GM13977 (cell line): ENCODE measurements at regions not wholly inside any gene's neighbourhood (a gene's known extent, or its start where the extent isn't known, plus 50 kb on each side); places are given as distances from the start of the nearest gene placed in this dataset.

Experiments used
- DNase-seq: peaks from one replicate; pipeline ENCODE4 v3.0.0; 2012; ENCODE audit warnings: low spot score
- CTCF ChIP-seq: IDR thresholded peaks from 2 replicates; pipeline ENCODE4 v1.5.1; 2012; ENCODE audit warnings: mild to moderate bottlenecking, control low read depth; ENCODE audit not compliant: insufficient read depth; ENCODE audit errors: extremely low read depth, missing control alignments
- in situ Hi-C: fragments of 300-500 bp; cut with MboI; formaldehyde crosslinking; loops from one replicate; pipeline ENCODE4 v1.12.0; 2022; ENCODE audit warnings: low sequenced_read_pairs, low pct_unique_long_range_greater_than_20kb, mixed read lengths, inconsistent platforms; ENCODE audit not compliant: unreplicated experiment

- TF ChIP-seq CTCF: no peak
- no peak for DNase-seq
- in situ Hi-C loops: no loop called here
These were observed 395.9 kb downstream of the KCNRG start for GRCh38 chr13:50410921-50411746.

GRCh38 chr13:50412046-50412617 lies 396.9 kb downstream of the KCNRG start:
- TF ChIP-seq CTCF: no peak
- DNase-seq: no peak
- in situ Hi-C loops: no loop called here

GRCh38 chr13:50414640-50415039 lies 399.4 kb downstream of the KCNRG start:
- no peak for TF ChIP-seq CTCF
- no peak for DNase-seq
- in situ Hi-C loops: no loop called here

- no peak for TF ChIP-seq CTCF
- DNase-seq: no peak
- in situ Hi-C loops: no loop called here
These were observed 400.2 kb downstream of the KCNRG start for GRCh38 chr13:50415428-50415827.

- no peak for DNase-seq
- in situ Hi-C loops: no loop called here
- TF ChIP-seq CTCF: no peak
These were observed 402.4 kb downstream of the KCNRG start for GRCh38 chr13:50417597-50417996.

- DNase-seq: no peak
- in situ Hi-C loops: no loop called here
- no peak for TF ChIP-seq CTCF
These were observed 404.2 kb downstream of the KCNRG start for GRCh38 chr13:50419331-50419865.
